Astrocyte (in vitro differentiated cells and primary cell): ENCODE measurements at regions not wholly inside any gene's neighbourhood (a gene's known extent, or its start where the extent isn't known, plus 50 kb on each side); places are given as distances from the start of the nearest gene placed in this dataset.

ENCODE experiments used
- EZH2 ChIP-seq: IDR thresholded peaks from 2 replicates; pipeline ENCODE4 v1.6.1; 2012; ENCODE audit warnings: mild to moderate bottlenecking, low read length, inconsistent platforms; ENCODE audit not compliant: insufficient read depth
- TF ChIP-seq, protein P1 (sequence below): IDR thresholded peaks from 2 replicates; pipeline ENCODE4 v1.5.1; 2011; ENCODE audit warnings: low read depth, mild to moderate bottlenecking, inconsistent platforms, low read length, moderate library complexity; ENCODE audit not compliant: insufficient read depth

DNA sequence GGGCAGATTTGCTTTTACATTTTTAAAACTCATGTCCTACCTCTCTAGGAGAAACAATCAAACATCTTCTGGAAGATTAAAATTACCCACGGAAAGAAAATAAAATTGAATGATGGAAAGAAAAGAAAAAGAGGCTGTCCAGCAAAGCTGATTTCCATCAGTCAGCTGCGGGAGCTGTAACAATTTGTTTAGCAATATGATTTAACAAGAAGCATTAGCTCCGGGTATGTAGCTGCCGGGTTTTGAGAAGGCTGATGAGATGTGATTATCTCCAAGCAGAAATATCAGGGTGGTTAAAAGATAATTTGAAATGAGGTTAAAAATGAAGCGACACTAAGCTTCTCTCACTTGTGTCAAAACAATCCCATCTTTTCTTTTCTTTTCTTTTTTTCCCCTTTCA lies 608.9 kb upstream of the SALL1 start:
- TF ChIP-seq, protein P1, sequence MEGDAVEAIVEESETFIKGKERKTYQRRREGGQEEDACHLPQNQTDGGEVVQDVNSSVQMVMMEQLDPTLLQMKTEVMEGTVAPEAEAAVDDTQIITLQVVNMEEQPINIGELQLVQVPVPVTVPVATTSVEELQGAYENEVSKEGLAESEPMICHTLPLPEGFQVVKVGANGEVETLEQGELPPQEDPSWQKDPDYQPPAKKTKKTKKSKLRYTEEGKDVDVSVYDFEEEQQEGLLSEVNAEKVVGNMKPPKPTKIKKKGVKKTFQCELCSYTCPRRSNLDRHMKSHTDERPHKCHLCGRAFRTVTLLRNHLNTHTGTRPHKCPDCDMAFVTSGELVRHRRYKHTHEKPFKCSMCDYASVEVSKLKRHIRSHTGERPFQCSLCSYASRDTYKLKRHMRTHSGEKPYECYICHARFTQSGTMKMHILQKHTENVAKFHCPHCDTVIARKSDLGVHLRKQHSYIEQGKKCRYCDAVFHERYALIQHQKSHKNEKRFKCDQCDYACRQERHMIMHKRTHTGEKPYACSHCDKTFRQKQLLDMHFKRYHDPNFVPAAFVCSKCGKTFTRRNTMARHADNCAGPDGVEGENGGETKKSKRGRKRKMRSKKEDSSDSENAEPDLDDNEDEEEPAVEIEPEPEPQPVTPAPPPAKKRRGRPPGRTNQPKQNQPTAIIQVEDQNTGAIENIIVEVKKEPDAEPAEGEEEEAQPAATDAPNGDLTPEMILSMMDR, result no peak
- TF ChIP-seq EZH2, result no peak
